ENCODE measurements at regions not wholly inside any gene's neighbourhood (a gene's known extent, or its start where the extent isn't known, plus 50 kb on each side); places are given as distances from the start of the nearest gene placed in this dataset.
"Not testable (repeated sequence)": the region's sequence is repeated elsewhere in the genome, so short reads cannot be mapped to it uniquely, and the experiment has no call there.

DNA sequence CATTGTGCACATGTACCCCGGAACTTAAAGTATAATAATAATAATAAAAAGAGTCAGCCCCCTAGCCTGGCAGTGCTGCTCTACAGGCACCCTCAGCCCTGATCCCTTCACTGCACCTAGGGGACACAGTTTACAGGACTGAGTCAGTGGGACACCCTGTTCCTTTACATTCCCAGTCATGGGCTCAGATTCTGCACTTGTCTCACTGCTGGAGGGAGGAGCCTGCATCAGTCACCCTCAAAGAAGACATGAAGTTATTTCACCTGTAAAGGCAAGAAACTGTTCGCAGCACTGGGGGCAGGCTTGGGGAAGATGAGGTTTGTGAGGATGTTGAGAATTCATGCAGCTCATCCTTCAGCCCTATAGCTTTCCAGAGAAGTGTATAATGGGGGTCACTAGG lies 50.7 kb upstream of the VPREB1 start:
- DNase-seq, result no peak

DNA sequence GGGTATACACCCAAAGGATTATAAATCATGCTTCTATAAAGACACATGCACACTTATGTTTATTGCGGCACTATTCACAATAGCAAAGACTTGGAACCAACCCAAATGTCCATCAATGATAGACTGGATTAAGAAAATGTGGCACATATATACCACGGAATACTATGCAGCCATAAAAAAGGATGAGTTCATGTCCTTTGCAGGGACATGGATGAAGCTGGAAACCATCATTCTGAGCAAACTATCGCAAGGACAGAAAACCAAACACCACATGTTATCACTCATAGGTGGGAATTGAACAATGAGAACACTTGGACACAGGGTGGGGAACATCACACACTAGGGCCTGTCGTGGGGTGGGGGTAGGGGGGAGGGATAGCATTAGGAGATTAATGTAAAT lies 51.1 kb upstream of the VPREB1 start:
- DNase-seq, result not testable (repeated sequence)

DNA sequence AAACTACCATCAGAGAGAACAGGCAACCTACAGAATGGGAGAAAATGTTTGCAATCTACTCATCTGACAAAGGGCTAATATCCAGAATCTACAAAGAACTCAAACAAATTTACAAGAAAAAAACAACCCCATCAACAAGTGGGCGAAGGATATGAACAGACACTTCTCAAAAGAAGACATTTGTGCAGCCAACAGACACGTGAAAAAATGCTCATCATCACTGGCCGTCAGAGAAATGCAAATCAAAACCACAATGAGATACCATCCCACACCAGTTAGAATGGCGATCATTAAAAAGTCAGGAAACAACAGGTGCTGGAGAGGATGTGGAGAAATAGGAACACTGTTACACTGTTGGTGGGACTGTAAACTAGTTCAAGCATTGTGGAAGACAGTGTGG lies 51.6 kb upstream of the VPREB1 start:
- not testable (repeated sequence) for DNase-seq

DNA sequence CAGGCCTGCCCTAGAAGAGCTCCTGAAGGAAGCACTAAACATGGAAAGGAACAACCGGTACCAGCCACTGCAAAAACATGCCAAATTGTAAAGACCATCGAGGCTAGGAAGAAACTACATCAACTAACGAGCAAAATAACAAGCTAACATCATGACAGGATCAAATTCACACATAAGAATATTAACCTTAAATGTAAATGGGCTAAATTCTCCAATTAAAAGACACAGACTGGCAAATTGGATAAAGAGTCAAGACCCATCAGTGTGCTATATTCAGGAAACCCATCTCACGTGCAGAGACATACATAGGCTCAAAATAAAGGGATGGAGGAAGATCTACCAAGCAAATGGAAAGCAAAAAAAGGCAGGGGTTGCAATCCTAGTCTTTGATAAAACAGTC lies 54.8 kb upstream of the VPREB1 start:
- DNase-seq, result not testable (repeated sequence)

DNA sequence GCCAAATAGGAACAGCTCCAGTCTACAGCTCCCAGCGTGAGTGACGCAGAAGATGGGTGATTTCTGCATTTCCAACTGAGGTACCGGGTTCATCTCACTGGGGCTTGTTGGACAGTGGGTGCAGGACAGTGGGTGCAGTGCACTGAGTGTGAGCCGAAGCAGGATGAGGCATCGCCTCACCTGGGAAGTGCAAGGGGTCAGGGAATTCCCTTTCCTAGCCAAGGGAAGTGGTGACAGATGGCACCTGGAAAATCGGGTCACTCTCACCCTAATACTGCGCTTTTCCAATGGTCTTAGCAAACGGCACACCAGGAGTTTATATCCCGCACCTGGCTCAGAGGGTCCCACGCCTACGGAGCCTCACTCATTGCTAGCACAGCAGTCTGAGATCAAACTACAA lies 56.7 kb upstream of the VPREB1 start:
- not testable (repeated sequence) for DNase-seq

DNA sequence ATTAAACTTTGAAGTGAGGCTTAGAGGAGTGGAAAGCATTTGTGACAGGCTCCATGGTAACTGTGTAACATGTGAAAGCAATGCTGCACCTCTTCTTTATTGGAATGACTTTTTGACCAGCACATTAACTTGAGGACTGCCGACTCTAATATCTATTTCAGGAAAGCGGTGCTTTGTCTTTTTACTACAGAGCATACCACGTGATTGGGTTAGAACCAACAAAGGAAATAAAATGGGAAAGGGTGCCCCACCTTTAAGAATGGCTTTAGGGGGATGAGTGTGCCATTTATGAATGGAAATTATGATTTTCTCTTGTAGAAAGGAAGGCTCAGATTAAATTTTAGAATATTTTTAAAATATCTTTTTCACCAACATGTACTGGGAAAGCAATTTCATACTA lies 57.3 kb upstream of the VPREB1 start:
- DNase-seq, result no peak

DNA sequence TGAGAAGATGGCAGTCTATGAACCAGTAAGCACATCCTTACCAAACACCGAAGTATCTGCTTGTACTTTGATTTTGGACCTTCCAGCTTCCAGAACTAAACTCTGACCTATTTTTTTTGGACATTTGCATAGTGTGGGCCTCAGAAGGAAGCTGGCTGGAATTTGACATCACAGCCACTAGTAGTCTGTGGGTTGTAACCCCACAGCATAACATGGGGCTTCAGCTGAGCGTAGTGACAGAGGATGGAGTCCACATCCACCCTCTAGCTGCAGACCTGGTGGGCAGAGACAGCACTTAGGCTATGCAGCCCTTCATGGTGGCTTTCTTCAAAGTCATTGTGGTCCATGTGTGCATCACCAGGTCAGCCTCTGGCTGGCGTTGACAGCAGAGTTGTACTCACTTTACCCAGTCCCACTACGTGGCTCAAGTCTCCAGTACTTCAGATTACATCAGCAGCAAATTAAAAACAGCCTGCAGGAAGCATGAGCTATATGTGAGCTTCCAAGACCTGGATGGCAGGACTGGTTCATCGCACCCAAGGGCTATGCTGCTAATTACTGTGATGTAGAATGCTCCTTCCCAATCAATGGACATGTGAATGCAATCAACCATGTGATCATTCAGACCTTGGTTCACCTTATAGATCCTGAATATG lies 58.6 kb upstream of the VPREB1 start:
- no peak for DNase-seq

DNA sequence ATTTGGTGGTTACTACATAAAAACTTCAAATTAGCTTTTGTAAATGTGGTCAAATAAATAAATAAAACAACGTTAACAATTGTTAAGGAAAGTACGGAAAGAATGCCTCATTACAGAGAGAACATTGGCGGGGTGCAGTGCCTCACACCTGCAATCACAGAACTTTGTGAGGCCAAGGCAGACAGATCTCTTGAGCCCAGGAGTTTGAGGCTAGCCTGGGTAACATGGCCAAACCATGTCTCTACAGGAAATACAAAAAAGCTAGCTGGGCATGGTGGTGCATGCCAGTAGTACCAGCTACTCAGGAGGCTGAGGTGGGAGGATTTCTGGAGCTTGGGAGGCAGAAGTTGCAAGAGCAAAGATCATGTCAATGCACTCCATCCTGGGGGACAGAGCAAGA lies 59.4 kb upstream of the VPREB1 start:
- no peak for DNase-seq

DNA sequence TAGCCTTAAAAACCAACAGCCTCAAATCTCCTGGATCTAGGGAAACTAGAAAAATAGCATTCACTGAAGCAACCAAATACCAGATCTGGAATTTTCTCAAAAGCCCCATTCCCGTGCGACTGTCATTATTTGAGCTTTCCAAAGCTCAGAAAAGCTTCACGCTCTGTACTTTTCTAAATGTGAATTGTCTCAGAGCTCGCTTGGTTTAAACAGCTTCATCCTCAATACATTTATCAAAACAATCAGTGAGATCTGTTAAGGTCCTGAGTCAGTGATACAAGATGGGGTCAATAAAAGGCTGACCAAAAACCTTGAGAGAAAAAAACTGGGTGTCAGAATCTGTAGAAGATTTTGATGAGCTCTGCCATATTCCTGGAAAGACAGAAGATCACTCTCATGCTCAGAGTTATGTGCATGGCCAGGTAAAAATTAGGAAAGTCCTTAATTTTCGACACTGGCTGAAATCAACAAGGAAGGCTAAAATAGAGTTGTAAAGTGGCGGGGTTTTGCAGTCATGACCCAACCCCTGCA lies 60.2 kb upstream of the VPREB1 start:
- DNase-seq, result no peak

DNA sequence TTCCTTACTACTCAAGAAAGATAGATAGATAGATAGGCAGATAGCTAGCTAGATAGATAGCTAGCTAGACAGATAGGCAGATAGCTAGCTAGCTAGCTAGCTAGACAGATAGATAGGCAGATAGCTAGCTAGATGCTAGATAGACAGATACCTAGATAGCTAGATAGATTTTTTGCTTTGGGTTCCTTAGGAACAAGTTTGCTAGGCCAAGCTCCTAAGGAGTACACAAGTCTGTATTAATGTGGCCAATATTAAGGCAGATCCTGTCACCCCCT lies 61.7 kb upstream of the VPREB1 start:
- DNase-seq, result no peak

DNA sequence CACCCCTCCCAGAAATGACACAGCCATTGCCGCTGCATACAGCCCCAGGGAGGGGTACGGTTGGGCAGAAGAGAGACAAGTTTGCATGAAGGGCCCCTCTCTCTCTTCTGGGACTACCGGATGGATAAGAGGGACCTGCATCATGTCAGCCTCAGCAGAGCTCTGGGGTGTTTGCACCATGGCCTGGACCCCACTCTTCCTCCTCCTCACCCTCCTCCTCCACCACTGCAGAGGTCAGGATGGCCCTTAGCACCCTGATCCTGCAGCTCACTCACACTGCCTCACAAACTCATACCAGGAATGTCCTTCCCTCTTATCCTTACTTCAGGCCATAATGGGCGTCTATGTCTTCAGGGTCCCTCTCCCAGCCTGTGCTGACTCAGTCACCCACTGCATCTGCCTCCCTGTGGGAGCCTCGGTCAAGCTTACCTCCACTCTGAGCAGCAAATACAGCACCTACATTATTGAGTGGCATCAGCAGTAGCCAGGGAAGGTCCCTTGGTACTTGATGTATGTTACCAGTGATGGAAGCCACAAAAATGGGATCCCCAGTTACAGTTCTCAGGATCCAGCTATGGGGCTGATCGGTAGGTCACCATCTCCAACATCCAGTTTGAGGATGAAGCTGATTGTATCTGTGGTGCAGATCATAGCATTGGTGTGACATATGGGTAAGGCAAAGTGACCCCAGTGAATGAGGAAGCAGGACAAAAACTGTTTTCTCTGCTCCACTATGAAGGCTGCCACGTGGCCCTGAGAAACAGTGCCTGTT lies 62.2 kb upstream of the VPREB1 start:
- DNase-seq, result no peak

DNA sequence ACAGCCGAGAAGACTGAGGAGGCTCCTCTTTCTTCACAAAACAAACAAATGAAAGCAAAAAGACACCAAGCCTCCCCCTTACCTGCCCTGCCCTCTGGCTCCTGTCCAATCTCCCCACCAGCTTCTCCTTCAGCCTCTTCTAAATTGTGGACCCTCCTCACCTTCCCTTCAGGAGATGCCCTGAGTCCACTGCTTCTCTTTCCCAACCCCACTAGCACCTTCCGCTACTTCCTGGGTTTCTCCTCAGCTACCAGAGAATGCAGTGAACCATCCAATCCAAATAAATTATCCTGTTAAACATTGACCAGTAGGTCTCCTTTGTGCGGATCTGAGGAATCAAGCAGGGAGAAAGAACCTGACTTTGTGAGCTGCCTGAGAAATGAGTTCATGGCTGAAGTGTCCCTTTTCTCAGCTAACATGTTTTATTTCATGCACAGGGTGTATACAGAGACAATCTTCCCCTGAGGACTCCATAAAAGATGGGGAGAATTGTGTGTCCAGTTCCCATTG lies 63.2 kb upstream of the VPREB1 start:
- no peak for DNase-seq

DNA sequence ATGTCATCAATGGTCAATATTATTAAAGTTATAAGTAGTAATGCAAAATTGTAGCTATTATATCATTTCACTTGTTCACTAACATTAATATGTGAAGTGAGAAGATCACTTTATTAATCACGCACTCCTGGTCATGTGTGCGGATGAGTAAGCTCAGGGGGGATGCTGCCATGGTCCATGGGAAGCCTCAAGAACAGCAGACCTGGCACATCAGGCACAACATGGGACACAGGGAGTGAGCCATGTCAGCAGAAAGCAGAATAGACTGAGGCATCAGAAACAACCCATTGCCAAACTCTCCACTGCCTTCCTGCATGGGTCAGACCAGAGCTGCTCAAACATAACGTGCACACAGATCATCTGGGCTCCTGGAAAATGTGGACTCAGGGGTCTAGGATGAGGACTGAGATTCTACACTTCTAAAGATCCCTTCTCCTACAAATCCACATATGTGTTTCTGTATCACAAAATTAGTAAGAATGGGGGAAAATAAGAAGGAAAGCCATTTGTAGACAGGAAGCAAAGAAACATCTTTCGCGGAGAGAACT lies 63.8 kb upstream of the VPREB1 start:
- DNase-seq, result no peak

DNA sequence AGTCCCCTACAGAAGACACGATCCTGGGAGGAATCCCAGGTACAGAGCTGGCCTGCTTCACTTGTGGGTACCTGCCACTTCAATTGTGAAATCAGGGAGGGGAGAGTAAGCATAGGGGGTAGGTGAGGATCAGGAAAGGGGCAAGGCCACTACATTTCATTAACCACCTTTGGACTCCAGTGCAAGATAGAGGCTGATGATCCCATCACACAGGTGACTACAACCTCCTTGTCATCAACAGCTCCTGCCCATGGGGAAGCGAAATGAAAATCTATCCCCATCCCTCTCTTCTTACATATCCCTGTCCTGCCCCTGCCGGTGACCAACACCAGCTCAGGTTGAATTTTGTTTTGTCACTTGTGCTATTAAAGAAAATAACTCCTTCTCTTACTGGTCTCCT lies 64.7 kb upstream of the VPREB1 start:
- no peak for DNase-seq

DNA sequence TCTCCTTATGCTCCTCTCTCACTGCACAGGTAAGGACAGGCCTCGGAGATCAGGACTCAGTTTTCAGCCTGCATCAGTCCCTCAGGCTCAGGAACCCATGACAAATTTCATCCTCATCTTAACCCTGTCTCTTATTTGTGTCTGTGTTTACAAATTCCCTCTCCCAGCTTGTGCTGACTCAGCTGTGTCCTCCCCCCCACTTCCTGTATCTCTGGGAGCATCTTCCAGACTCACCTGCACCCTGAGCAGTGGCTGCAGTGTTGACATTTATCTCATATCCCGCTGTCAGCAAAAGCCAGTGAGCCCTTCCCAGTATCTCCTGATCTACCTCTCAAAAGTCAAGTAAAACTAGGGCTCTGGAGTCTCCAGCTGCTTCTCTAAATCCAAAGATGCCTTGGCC lies 65.6 kb upstream of the VPREB1 start:
- DNase-seq, result no peak

DNA sequence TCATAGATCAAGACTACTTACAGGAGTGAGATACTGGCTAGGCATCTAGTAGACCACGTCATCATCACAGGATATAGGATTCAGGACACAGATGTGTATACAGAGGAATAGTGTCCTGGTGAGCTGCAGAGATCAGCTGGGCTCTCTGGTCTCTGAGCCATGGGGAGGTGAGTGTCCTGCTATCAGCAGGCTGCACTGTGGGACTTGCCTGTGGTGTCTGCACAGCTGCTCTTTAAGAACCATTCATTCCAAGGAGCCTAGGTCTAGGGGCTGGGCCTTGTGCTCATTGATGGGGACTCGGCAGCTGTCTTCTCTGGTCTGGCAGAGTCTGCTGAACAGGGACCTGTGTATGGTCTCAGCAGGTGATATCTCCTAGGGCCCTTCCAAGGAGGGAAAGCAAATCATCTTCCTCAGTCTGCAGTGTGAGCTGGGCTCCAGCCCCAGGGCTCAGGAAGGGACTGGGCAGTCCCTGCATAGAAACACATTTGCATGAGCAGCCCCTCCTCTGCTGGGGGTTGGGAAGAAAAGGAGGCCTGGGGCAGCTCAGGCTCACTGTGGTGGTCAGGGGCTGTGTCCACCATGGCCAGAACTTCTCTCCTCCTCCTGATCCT lies 66.1 kb upstream of the VPREB1 start:
- no peak for DNase-seq

DNA sequence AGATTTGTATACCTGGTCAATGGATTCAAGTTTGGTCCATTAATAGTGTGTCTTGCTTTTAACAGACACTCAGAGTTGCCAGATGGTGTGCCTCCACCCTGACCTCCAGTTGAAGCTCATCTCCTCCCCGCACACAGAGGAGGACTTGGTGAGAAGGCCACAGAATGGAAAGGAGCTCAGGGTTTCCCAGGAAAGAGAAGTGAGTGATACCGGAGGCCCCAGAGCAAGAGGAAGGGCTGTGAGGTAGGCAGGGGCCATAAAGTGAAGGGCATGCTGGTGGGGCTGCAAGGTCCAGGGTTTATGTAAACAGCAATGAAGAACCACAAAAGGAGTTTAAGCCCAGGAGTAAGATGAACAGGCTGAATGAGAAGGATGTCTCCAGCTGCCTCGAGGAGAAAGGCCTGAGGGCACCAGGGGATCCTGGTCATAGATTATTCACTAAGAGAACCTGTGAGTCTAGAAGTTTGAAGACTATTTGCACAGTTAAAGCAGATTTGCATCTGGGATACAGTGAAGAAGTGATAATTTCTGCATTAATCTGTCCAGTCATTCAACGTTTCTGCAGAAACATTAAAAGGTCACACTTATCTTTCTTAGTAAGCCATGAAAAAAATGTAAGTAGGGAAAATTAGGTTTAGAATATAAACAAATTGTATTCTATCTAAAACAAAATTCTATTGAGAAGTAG lies 67.5 kb upstream of the VPREB1 start:
- DNase-seq, result no peak

DNA sequence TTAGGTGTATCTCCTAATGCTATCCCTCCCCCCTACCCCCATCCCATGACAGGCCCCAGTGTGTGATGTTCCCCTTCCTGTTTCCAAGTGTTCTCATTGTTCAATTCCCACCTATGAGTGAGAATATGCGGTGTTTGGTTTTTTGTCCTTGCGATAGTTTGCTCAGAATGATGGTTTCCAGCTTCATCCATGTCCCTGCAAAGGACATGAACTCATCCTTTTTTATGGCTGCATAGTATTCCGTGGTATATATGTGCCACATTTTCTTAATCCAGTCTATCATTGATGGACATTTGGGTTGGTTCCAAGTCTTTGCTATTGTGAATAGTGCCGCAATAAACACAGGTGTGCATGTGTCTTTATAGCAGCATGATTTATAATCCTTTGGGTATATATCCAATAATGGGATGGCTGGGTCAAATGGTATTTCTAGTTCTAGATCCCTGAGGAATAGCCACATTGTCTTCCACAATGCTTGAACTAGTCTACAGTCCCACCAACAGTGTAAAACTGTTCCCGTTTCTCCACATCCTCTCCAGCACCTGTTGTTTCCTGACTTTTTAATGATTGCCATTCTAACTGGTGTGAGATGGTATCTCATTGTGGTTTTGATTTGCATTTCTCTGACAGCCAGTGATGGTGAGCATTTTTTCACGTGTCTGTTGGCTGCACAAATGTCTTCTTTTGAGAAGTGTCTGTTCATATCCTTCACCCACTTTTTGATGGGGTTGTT lies 71.5 kb upstream of the VPREB1 start:
- DNase-seq, result not testable (repeated sequence)

DNA sequence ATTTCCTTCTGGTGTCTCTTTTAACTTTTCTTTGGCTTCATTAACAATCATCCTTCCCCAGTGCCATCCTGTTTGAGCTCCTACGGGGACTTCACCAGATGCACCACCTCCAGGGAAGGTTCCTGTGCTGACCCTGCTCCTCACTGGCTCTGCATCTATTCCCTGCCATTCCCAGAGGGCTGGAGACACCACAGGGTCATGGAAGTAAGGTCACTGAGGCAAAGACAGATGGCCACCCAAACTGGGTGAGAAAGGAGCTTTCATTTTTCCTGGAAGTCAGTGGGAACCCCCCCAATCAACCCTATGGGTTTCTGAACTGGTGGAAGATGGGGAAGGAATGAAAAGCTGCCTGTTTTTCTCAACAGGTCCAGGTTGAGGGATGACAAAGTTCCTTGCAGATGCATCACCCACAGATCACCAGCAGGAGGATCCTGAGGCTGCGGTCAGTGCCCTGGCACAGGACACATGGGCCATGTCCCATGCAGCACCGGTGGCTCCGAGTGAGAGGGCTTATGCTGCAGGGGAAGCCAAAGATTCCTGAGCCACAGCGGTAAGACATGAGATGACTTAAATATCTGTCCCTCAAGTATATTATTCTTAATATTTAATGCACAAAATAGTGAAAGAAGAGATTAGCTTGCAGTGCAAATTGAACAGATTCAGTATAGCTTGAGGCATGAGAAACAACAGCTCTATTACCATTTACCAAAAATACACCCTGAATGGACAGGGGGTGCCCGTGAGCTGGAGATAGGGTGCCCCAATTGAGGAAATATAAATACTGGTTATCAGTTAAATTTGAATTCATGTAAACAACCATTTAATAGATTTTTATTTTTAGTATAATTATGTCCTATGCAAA lies 73.0 kb upstream of the VPREB1 start:
- DNase-seq, result no peak

DNA sequence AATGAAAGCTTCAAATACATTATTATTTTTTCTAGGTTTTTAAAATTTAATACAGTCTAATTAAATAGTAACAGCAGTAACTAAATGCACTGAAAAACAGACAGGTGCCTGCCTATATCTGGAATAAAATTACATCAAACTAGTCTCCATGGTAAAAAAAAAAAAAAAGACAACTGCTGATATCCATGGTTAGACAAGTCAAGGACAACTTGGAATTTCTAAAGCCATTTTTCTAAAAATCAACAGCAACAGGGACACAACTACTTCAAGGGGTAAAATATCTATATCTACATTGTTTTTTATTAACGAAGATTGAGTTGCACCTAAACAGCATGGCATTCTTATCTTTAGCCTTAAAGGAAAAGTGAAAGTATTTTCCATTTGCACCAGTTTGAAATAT lies 74.7 kb upstream of the VPREB1 start:
- no peak for DNase-seq
